GM21528 (cell line): ENCODE measurements at regions not wholly inside any gene's neighbourhood (a gene's known extent, or its start where the extent isn't known, plus 50 kb on each side); places are given as distances from the start of the nearest gene placed in this dataset.

Experiments
- ATAC-seq: cut with Tn5 transposase; IDR thresholded peaks from one replicate; pipeline ENCODE4 v1.9.1; 2021; ENCODE audit warnings: mild to moderate bottlenecking, moderate library complexity; ENCODE audit not compliant: unreplicated experiment, low FRiP score

GRCh38 chr13:40429706-40430545 lies 236.5 kb downstream of the FOXO1 start:
- no peak for ATAC-seq

- no peak for ATAC-seq
Measured at GRCh38 chr13:40432018-40432978, 234.1 kb downstream of the FOXO1 start.

- ATAC-seq = no peak
Measured at GRCh38 chr13:40433001-40433400, 233.4 kb downstream of the FOXO1 start.

GRCh38 chr13:40433577-40433976 lies 232.9 kb downstream of the FOXO1 start:
- ATAC-seq = no peak

GRCh38 chr13:40434516-40435397 lies 231.7 kb downstream of the FOXO1 start:
- no peak for ATAC-seq

GRCh38 chr13:40438022-40438680 lies 228.3 kb downstream of the FOXO1 start:
- no peak for ATAC-seq

- ATAC-seq = no peak
Measured at GRCh38 chr13:40438999-40439797, 227.2 kb downstream of the FOXO1 start.

- ATAC-seq = no peak
Measured at GRCh38 chr13:40439928-40440327, 226.5 kb downstream of the FOXO1 start.

GRCh38 chr13:40440990-40441820 lies 225.2 kb downstream of the FOXO1 start:
- no peak for ATAC-seq

GRCh38 chr13:40442231-40442630 lies 224.2 kb downstream of the FOXO1 start:
- ATAC-seq = no peak

- no peak for ATAC-seq
Measured at GRCh38 chr13:40442826-40443225, 223.6 kb downstream of the FOXO1 start.

- no peak for ATAC-seq
Measured at GRCh38 chr13:40444241-40444640, 222.2 kb downstream of the FOXO1 start.

GRCh38 chr13:40445557-40445990 lies 220.9 kb downstream of the FOXO1 start:
- peak; percentile 98 for ATAC-seq

- no peak for ATAC-seq
Measured at GRCh38 chr13:40446365-40446764, 220.1 kb downstream of the FOXO1 start.

- ATAC-seq = no peak
Measured at GRCh38 chr13:40447857-40448256, 218.6 kb downstream of the FOXO1 start.

- ATAC-seq = no peak
Measured at GRCh38 chr13:40452038-40452666, 214.3 kb downstream of the FOXO1 start.

- ATAC-seq = no peak
Measured at GRCh38 chr13:40452741-40453334, 213.6 kb downstream of the FOXO1 start.
